ENCODE measurements at regions not wholly inside any gene's neighbourhood (a gene's known extent, or its start where the extent isn't known, plus 50 kb on each side); places are given as distances from the start of the nearest gene placed in this dataset. TPM values are rescaled to one million over a fixed set of nuclear protein-coding genes. Genes with fewer than 3 reads are reported as not detected.
"Not testable (repeated sequence)": the region's sequence is repeated elsewhere in the genome, so short reads cannot be mapped to it uniquely, and the experiment has no call there.

GRCh38 chr21:23153842-23154241 lies 2155.6 kb downstream of the NCAM2 start:
- DNase-seq (ENCODE audit: low read depth): not testable (repeated sequence)

- DNase-seq (ENCODE audit: low read depth): no peak
Observed at GRCh38 chr21:23155281-23155680, 2157.1 kb downstream of the NCAM2 start.

DNA sequence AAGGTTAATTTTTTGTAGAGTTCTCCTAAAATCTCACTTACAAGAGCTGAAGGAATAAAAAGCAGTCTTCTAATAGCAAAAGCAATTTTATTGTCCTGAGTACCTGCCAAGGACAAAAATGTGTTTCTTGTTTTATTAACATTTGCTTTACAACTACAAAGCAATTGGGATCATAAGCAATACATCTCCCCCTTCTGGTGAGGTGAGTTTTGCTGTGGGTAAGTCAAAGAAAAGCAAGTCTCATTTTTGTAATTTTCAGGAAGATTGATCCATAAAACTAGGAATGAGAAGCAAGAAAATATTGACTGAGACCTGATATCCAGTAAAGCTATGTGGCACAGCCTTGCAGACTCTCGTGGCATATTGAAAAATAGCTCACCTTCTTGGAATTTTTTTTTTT lies 2162.7 kb downstream of the NCAM2 start:
- no peak for DNase-seq (ENCODE audit: low read depth)

DNA sequence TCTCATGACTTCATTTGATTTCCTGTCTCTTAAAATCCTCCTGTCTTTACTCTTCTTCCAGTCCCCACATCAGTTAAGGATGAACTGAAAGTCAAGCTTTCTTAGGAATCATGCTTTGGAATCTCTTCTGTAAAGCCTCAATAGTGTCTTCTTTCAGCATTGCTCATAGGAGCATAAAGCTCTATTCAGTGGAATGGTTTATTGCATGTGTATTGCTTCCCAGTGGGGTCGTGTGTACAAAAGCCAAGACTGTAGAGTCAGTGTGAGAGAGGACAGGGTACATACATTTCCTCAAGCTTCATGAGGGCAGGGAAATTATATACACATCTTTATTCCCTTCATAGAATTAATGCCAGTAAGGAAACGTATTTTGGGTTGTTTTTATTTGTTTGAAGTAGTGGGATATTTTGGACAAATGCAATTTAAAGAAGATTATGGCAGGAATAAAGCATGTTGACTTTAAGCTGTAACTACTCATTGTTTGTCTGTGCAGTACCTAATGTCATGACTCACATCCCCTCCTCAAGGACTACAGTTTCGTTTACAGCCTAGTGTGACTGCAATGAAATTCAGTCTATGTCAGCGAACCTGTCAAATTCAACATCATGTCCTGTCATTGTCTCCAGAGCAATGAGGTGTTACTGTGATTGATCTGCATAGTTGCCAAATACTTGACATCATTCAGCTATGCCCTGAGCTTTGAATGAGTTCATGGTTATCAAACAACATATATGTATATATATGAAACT lies 2164.2 kb downstream of the NCAM2 start:
- DNase-seq (ENCODE audit: low read depth): no peak

Small RNA genes lying in the stretch of these regions (microRNA-seq; reads per million reads assigned to microRNA genes)
- gene MIR6130: not detected

All from myocyte (in vitro differentiated cells).